Karpas-422 (cell line): ENCODE measurements at regions not wholly inside any gene's neighbourhood (a gene's known extent, or its start where the extent isn't known, plus 50 kb on each side); places are given as distances from the start of the nearest gene placed in this dataset.
"Not testable (repeated sequence)": the region's sequence is repeated elsewhere in the genome, so short reads cannot be mapped to it uniquely, and the experiment has no call there.

Experiments used
- DNase-seq: peaks from one replicate; pipeline ENCODE4 v3.0.0-alpha.2; 2015
- H2AFZ ChIP-seq: fragments of 200-600 bp; sonication (generic); 2 replicates; pipeline ENCODE4 v1.6.1; 2014; ENCODE audit warnings: antibody characterized with exemption, low read length, mixed read lengths
- H3K27ac ChIP-seq: fragments of 200-600 bp; sonication (generic); 2 replicates; pipeline ENCODE4 v1.5.1; 2014; ENCODE audit warnings: mild to moderate bottlenecking, low read length, moderate library complexity
- H3K27me3 ChIP-seq: fragments of 200-600 bp; sonication (generic); 2 replicates; pipeline ENCODE4 v1.6.1; 2014; ENCODE audit warnings: low read length, mixed read lengths
- H3K36me3 ChIP-seq: fragments of 200-600 bp; sonication (generic); 2 replicates; pipeline ENCODE4 v1.6.1; 2014; ENCODE audit warnings: low read length, mixed read lengths; ENCODE audit not compliant: insufficient read depth
- H3K4me1 ChIP-seq: fragments of 200-600 bp; sonication (generic); 2 replicates; pipeline ENCODE4 v1.6.1; 2014; ENCODE audit warnings: mild to moderate bottlenecking, low read length, mixed read lengths
- H3K4me2 ChIP-seq: fragments of 200-600 bp; sonication (generic); 2 replicates; pipeline ENCODE4 v1.6.1; 2014; ENCODE audit warnings: low read length, low read depth, mild to moderate bottlenecking; ENCODE audit not compliant: poor library complexity, severe bottlenecking
- H3K4me3 ChIP-seq: fragments of 200-600 bp; sonication (generic); 2 replicates; pipeline ENCODE4 v1.5.1; 2014; ENCODE audit warnings: mild to moderate bottlenecking, antibody characterized with exemption, low read length, mixed read lengths
- H3K79me2 ChIP-seq: fragments of 200-600 bp; sonication (generic); 2 replicates; pipeline ENCODE4 v1.6.1; 2014; ENCODE audit warnings: mild to moderate bottlenecking, low read length, mixed read lengths
- H3K9ac ChIP-seq: fragments of 200-600 bp; sonication (generic); 2 replicates; pipeline ENCODE4 v1.6.0; 2014; ENCODE audit warnings: low read length
- H3K9me2 ChIP-seq: fragments of 200-600 bp; sonication (generic), shearing (Covaris generic); replicated peaks from 2 replicates; pipeline ENCODE4 v1.6.0; 2014; ENCODE audit warnings: mild to moderate bottlenecking, low read length, moderate library complexity; ENCODE audit not compliant: insufficient read depth
- H3K9me3 ChIP-seq: fragments of 300-700, 200-600 bp; sonication (generic); 2 replicates; pipeline ENCODE4 v1.6.1; 2014; ENCODE audit warnings: low read length, mixed read lengths
- H4K20me1 ChIP-seq: fragments of 200-600 bp; sonication (generic); 2 replicates; pipeline ENCODE4 v1.6.1; 2014; ENCODE audit warnings: mild to moderate bottlenecking, antibody characterized with exemption, low read length, low read depth; ENCODE audit not compliant: insufficient read depth

DNA sequence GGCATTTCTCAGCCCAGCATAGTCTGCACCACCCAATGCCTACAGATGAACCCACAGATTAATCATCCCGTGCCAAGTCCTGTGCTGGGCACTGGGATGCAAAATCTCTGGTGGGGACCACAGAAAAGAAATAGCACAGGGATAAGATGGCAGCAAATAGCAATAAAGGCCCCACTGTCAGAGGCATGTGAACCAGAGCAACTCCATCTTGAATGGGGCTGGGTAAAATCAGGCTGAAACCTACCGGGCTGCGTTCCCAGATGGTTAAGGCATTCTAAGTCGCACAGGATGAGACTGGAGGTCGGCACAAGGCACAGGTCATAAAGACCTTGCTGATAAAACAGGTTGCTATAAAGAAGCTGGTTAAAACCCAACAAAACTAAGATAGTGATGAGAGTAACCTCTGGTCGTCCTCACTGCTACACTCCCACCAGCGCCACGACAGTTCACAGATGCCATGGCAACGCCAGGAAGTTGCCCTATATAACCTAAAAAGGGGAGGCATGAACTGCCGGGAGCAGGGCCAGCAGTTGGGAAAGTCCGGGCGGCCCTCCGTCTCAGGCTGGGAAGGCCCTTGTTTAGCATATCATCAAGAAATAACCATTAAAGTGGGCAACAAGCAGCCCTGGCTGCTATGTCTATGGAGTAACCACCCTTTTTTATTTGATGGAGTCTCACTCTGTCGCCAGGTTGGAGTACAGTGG is 65.2 kb downstream of the C9orf50 start:
- no peak overlapping the region for H3K27ac ChIP-seq
- no peaks in the 10 kb centered on the region for H3K79me2 ChIP-seq
- H3K27me3 ChIP-seq, result no peaks in the 10 kb centered on the region
- 0 out of 2 replicates have a peak, but pooled peaks cover 3% of the 10 kb centered on the region for H3K4me1 ChIP-seq
- H4K20me1 ChIP-seq, result no peaks in the 10 kb centered on the region
- no peak for DNase-seq
- H3K4me2 ChIP-seq, result no peak overlapping the region
- H3K9me2 ChIP-seq, result no peaks in the 10 kb centered on the region
- no peak overlapping the region for H3K9ac ChIP-seq
- no peaks in the 10 kb centered on the region for H3K9me3 ChIP-seq
- H3K36me3 ChIP-seq, result no peaks in the 10 kb centered on the region
- H2AFZ ChIP-seq, result no peak overlapping the region
- no peak overlapping the region for H3K4me3 ChIP-seq

GRCh38 chr9:129554649-129555048 is 66.3 kb downstream of the C9orf50 start:
- H3K4me3 ChIP-seq, result no peak overlapping the region
- H3K9me3 ChIP-seq, result no peaks in the 10 kb centered on the region
- H3K27me3 ChIP-seq, result no peaks in the 10 kb centered on the region
- peak; percentile 45 for DNase-seq
- no peaks in the 10 kb centered on the region for H4K20me1 ChIP-seq
- no peak overlapping the region for H3K27ac ChIP-seq
- no peak overlapping the region for H2AFZ ChIP-seq
- no peak overlapping the region for H3K9ac ChIP-seq
- no peaks in the 10 kb centered on the region for H3K36me3 ChIP-seq
- 0 out of 2 replicates have a peak, but pooled peaks cover 3% of the 10 kb centered on the region for H3K4me1 ChIP-seq
- no peak overlapping the region for H3K4me2 ChIP-seq
- no peaks in the 10 kb centered on the region for H3K79me2 ChIP-seq
- H3K9me2 ChIP-seq, result no peaks in the 10 kb centered on the region

GRCh38 chr9:129553277-129553676 is 67.6 kb downstream of the C9orf50 start:
- H3K36me3 ChIP-seq, result no peaks in the 10 kb centered on the region
- H2AFZ ChIP-seq, result no peak overlapping the region
- H3K9me2 ChIP-seq, result no peaks in the 10 kb centered on the region
- no peaks in the 10 kb centered on the region for H3K79me2 ChIP-seq
- no peaks in the 10 kb centered on the region for H4K20me1 ChIP-seq
- no peak overlapping the region for H3K4me3 ChIP-seq
- H3K4me2 ChIP-seq, result no peak overlapping the region
- no peaks in the 10 kb centered on the region for H3K27me3 ChIP-seq
- H3K27ac ChIP-seq, result no peak overlapping the region
- 0 out of 2 replicates have a peak, but pooled peaks cover 3% of the 10 kb centered on the region for H3K4me1 ChIP-seq
- DNase-seq, result no peak
- H3K9ac ChIP-seq, result no peak overlapping the region
- H3K9me3 ChIP-seq, result no peaks in the 10 kb centered on the region

DNA sequence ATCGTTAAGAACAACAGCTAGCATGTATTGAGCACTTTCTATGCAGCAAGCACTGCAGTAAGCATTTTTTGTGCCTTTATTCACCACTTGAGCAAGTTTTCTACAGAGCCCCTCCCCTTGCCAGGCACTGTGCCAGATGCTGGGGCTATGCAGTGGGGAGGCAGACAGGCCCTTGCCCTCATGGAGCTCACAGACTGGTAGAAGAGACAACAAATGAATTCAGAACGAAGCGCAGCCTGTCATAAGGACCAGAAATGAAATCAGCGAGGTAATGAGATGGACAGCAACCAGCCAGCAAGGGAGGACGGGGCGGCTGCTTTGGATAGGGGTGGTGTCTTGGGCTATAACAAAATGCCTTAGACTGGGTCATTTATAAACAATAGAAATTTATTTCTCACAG is 68.8 kb downstream of the C9orf50 start:
- no peak for DNase-seq
- Histone ChIP-seq H3K27me3 (no peaks in the 10 kb centered on the region), H3K9me2 (no peaks in the 10 kb centered on the region), H3K9ac (no peak overlapping the region), H2AFZ (no peak overlapping the region), H3K27ac (no peak overlapping the region), H3K36me3 (no peaks in the 10 kb centered on the region), H3K9me3 (no peaks in the 10 kb centered on the region), H4K20me1 (no peaks in the 10 kb centered on the region), H3K4me3 (no peak overlapping the region), H3K4me2 (no peak overlapping the region), H3K79me2 (no peaks in the 10 kb centered on the region), H3K4me1 (0 out of 2 replicates have a peak, but pooled peaks cover 3% of the 10 kb centered on the region)

DNA sequence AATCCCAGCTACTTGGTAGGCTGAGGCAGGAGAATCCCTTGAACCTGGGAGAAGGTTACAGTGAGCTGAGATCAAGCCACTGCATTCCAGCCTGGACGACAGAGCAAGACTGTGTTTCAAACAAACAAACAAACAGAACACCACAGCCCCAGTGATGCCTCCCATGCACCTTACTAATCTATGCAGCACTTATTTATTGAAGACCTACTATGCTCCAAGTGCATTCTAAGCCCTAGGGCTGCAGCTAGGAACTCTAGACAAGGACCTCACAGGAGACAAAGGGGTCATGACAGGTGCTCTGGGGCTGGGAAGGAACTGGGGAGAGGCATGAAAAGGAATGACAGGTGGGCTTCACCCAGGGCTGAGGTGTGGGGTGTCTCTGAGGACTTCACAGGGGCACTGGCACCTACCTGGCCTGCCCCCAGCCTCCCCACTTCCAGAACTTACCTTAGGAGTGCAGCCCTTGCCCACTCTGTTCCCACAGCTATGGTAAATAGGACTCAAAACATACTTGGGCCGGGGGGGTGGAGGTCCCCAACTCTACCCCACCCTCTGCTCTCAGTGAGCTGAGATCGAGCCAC is 69.4 kb downstream of the C9orf50 start:
- Histone ChIP-seq H3K4me2 (no peak overlapping the region), H3K9ac (no peak overlapping the region), H2AFZ (no peak overlapping the region)

GRCh38 chr9:129550977-129551376 is 69.9 kb downstream of the C9orf50 start:
- not testable (repeated sequence) for H3K4me2 ChIP-seq, H3K4me3 ChIP-seq, H2AFZ ChIP-seq, H3K27ac ChIP-seq, H3K4me1 ChIP-seq, H3K9ac ChIP-seq, H3K9me2 ChIP-seq, H3K9me3 ChIP-seq, H3K36me3 ChIP-seq, H3K27me3 ChIP-seq, H4K20me1 ChIP-seq, H3K79me2 ChIP-seq, DNase-seq

More for the DNA sequence above, 69.4 kb downstream of the C9orf50 start:
- Histone ChIP-seq H3K4me3 (no peak overlapping the region), H3K9me3 (no peaks in the 10 kb centered on the region), H3K9me2 (no peaks in the 10 kb centered on the region), H3K79me2 (no peaks in the 10 kb centered on the region), H3K36me3 (no peaks in the 10 kb centered on the region), H3K4me1 (0 out of 2 replicates have a peak, but pooled peaks cover 3% of the 10 kb centered on the region), H3K27ac (no peak overlapping the region), H4K20me1 (no peaks in the 10 kb centered on the region), H3K27me3 (no peaks in the 10 kb centered on the region)
- DNase-seq, result no peak

DNA sequence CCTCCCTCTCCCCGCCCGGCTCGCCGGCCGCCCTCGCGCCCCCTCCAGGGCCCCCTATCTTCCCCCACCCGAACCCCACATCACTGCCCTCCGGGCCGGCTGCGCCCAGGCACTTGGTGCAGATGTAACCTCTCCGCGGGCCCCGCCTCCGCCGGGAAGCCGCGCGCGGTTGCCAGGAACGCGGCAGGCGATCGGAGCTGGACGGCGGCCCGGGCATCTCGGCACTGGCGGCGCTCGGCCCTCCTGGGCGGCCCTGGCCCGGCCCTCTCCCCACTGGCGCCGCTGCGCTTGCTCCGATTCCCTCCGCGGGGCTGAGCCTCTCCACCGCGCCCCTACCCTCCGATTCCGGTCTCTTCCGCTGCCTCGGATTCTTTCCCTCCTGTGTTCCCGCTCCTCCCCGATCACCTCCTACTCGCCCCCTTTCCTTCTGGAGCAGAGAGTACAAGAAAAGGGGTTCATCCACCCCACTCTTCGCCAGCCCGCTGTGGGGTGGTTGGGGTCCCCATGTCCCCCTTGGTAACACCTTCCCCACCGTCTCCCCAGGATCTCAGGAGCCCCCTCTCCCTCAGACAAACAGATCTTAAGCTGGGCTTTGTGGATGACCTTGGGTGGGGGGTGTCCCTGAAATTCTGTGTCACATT is 70.6 kb downstream of the C9orf50 start:
- Histone ChIP-seq H3K27me3 (no peaks in the 10 kb centered on the region), H3K9ac (no peak overlapping the region), H3K79me2 (no peaks in the 10 kb centered on the region), H3K4me1 (0 out of 2 replicates have a peak, but pooled peaks cover 3% of the 10 kb centered on the region), H3K4me3 (no peak overlapping the region), H3K27ac (no peak overlapping the region), H4K20me1 (no peaks in the 10 kb centered on the region), H3K9me3 (no peaks in the 10 kb centered on the region), H3K4me2 (no peak overlapping the region), H2AFZ (no peak overlapping the region), H3K36me3 (no peaks in the 10 kb centered on the region), H3K9me2 (no peaks in the 10 kb centered on the region)
- no peak for DNase-seq

- Histone ChIP-seq H3K36me3 (no peaks in the 10 kb centered on the region), H3K4me1 (0 out of 2 replicates have a peak, but pooled peaks cover 2% of the 10 kb centered on the region), H3K9me2 (no peaks in the 10 kb centered on the region), H4K20me1 (no peaks in the 10 kb centered on the region), H3K27me3 (no peaks in the 10 kb centered on the region), H3K9me3 (no peaks in the 10 kb centered on the region), H3K4me3 (no peak overlapping the region), H2AFZ (no peak overlapping the region), H3K9ac (no peak overlapping the region), H3K79me2 (no peaks in the 10 kb centered on the region), H3K4me2 (no peak overlapping the region), H3K27ac (no peak overlapping the region)
- no peak for DNase-seq
These were observed 71.2 kb downstream of the C9orf50 start for GRCh38 chr9:129549684-129550083.
